ENCODE measurements at regions not wholly inside any gene's neighbourhood (a gene's known extent, or its start where the extent isn't known, plus 50 kb on each side); places are given as distances from the start of the nearest gene placed in this dataset.

DNA sequence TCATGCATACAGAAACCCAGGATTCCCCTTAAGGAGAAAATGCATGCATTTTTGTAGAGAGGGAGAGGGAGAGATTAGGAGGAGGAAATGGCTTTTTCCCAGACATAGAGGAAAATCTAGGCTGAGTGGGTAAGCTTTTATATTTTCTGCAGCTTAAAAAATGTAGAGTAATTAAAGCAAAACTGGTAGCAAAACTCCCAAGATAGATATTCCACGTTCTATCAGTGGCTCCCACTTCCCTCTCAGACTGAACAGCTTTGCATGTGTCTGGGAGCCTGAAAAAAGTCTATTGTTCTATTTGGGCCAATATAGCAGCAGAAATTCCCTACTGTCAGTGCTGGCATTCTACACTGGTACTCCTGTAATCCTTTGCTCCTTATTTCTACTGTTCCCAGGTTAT is 110.8 kb upstream of the CADPS start:
- Mint-ChIP-seq H3K4me1 (ENCODE audit: low read depth) (no peaks in the 10 kb centered on the region), H3K27ac (no peak overlapping the region), H3K36me3 (ENCODE audit: low read depth) (no peaks in the 10 kb centered on the region), H3K9me3 (peaks cover 8% of the 10 kb centered on the region), H3K27me3 (no peaks in the 10 kb centered on the region), H3K4me3 (no peak overlapping the region)
- no peak overlapping the region for H3K4me3 ChIP-seq (ENCODE audit: low read length)
- H3K4me1 ChIP-seq (ENCODE audit: insufficient read depth, low read length): no peaks in the 10 kb centered on the region
- H3K36me3 ChIP-seq (ENCODE audit: insufficient read depth, low read length): no peaks in the 10 kb centered on the region
- H3K27ac ChIP-seq (ENCODE audit: low read depth in 1 of 2, low read length in 2 of 2): no peak overlapping the region
- intact Hi-C loops (cut with DNase I, micrococcal nuclease): no loop called here
- no peaks in the 10 kb centered on the region for H3K9me3 ChIP-seq (ENCODE audit: control insufficient read depth in 1 of 2, insufficient read depth in 1 of 2, low read length in 2 of 2)
- CTCF ChIA-PET: no interaction called here
- DNase-seq: no peak
- TF ChIP-seq, protein P1, sequence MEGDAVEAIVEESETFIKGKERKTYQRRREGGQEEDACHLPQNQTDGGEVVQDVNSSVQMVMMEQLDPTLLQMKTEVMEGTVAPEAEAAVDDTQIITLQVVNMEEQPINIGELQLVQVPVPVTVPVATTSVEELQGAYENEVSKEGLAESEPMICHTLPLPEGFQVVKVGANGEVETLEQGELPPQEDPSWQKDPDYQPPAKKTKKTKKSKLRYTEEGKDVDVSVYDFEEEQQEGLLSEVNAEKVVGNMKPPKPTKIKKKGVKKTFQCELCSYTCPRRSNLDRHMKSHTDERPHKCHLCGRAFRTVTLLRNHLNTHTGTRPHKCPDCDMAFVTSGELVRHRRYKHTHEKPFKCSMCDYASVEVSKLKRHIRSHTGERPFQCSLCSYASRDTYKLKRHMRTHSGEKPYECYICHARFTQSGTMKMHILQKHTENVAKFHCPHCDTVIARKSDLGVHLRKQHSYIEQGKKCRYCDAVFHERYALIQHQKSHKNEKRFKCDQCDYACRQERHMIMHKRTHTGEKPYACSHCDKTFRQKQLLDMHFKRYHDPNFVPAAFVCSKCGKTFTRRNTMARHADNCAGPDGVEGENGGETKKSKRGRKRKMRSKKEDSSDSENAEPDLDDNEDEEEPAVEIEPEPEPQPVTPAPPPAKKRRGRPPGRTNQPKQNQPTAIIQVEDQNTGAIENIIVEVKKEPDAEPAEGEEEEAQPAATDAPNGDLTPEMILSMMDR (IDR thresholded peaks at IDR 0.05): no peak
- H3K27me3 ChIP-seq (ENCODE audit: control insufficient read depth in 1 of 2, insufficient read depth in 2 of 2, low read length in 2 of 2): no peaks in the 10 kb centered on the region
- POLR2A ChIA-PET: interaction anchor here (0.7 kb wide), 1 partner anchor 236 kb away, joined by 3 read pairs; no protein-coding TSS in a partner anchor
- no peak for ATAC-seq (ENCODE audit: poor library complexity)

DNA sequence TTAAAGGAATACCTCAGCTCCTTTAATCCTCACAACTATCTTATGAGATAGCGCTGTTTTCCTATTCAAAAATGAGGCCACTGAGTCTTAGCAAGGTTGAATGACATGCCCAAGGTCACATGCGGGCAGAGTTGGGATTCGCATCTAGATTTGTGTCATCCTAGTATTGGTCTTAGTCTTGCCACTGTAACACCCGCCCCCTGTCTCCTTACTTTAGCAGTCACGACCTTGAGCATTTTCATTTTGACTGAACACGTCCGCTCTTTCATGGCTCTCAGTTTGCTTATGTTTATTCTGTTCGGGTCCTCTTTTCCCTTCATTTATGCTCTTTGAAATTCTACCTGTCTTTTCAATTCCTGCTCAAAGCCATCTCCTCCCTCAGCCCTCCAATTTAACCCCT is 112.5 kb upstream of the CADPS start:
- Histone ChIP-seq H3K27me3 (ENCODE audit: control insufficient read depth in 1 of 2, insufficient read depth in 2 of 2, low read length in 2 of 2) (no peaks in the 10 kb centered on the region), H3K36me3 (ENCODE audit: insufficient read depth, low read length) (no peaks in the 10 kb centered on the region), H3K4me3 (ENCODE audit: low read length) (no peak overlapping the region), H3K4me1 (ENCODE audit: insufficient read depth, low read length) (no peaks in the 10 kb centered on the region), H3K9me3 (ENCODE audit: control insufficient read depth in 1 of 2, insufficient read depth in 1 of 2, low read length in 2 of 2) (no peaks in the 10 kb centered on the region), H3K27ac (ENCODE audit: low read depth in 1 of 2, low read length in 2 of 2) (no peak overlapping the region)
- Mint-ChIP-seq H3K27me3 (no peaks in the 10 kb centered on the region), H3K4me1 (ENCODE audit: low read depth) (no peaks in the 10 kb centered on the region), H3K36me3 (ENCODE audit: low read depth) (no peaks in the 10 kb centered on the region), H3K27ac (no peak overlapping the region), H3K9me3 (peaks cover 8% of the 10 kb centered on the region), H3K4me3 (no peak overlapping the region)
- ChIA-PET CTCF (no interaction called here), POLR2A (no interaction called here)
- intact Hi-C loops (cut with DNase I, micrococcal nuclease): no loop called here
- TF ChIP-seq, protein P1 (IDR thresholded peaks at IDR 0.05): no peak
- DNase-seq (no peak), ATAC-seq (ENCODE audit: poor library complexity) (no peak)

DNA sequence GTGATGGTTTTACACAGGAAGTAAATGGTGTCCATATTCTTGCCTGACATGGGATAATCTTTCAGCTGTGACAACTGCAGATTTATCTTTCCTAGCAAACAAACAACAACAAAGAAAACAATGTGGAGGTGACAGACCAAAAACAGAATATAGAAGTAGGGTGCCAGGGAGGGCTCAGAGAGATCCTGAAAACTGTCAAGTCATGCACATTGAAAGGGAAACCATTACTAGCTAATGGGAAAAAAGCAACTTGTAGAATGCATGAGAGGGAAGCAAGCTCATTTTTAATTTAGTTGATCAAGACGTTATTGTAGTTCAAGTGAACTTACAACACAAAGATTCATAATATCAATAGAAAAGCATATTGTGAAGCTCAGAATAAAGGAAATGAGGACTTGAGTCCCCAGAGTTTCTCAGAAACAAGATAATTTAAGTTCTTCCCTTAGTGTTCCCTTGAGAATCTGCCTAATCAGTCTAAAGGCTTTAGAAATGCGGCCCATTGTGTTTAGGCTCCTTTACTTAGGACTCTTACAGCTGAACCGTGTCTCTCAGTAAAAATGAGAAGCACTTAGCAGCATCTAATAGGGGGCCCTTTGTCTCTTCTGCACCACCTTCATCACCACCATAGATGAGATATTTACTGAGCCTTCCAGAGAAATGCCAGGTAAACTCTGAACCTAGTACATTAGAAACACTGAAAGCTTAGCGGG is 115.6 kb upstream of the CADPS start:
- DNase-seq (no peak), ATAC-seq (ENCODE audit: poor library complexity) (no peak)
- intact Hi-C loops (cut with DNase I, micrococcal nuclease): no loop called here
- H3K27me3 ChIP-seq (ENCODE audit: control insufficient read depth in 1 of 2, insufficient read depth in 2 of 2, low read length in 2 of 2): no peaks in the 10 kb centered on the region
- CTCF ChIA-PET: no interaction called here
- no peak overlapping the region for H3K4me3 ChIP-seq (ENCODE audit: low read length)
- H3K36me3 ChIP-seq (ENCODE audit: insufficient read depth, low read length): no peaks in the 10 kb centered on the region
- H3K27ac ChIP-seq (ENCODE audit: low read depth in 1 of 2, low read length in 2 of 2): no peak overlapping the region
- no peaks in the 10 kb centered on the region for H3K27me3 Mint-ChIP-seq
- TF ChIP-seq, protein P1 (IDR thresholded peaks at IDR 0.05): no peak
- no peaks in the 10 kb centered on the region for H3K4me1 ChIP-seq (ENCODE audit: insufficient read depth, low read length)
- H3K27ac Mint-ChIP-seq: no peak overlapping the region
- no peak overlapping the region for H3K4me3 Mint-ChIP-seq
- H3K4me1 Mint-ChIP-seq (ENCODE audit: low read depth): no peaks in the 10 kb centered on the region
- no peaks in the 10 kb centered on the region for H3K9me3 ChIP-seq (ENCODE audit: control insufficient read depth in 1 of 2, insufficient read depth in 1 of 2, low read length in 2 of 2)
- H3K9me3 Mint-ChIP-seq: peaks cover 11% of the 10 kb centered on the region
- no peaks in the 10 kb centered on the region for H3K36me3 Mint-ChIP-seq (ENCODE audit: low read depth)
- POLR2A ChIA-PET: no interaction called here
